CD4-positive, alpha-beta T cell treated with Interleukin-12 subunit alpha and Interleukin-12 subunit beta, for 1 hour (primary cell): ENCODE measurements at regions not wholly inside any gene's neighbourhood (a gene's known extent, or its start where the extent isn't known, plus 50 kb on each side); places are given as distances from the start of the nearest gene placed in this dataset.

Experiments
- DNase-seq: peaks from one replicate; pipeline ENCODE4 v3.0.0-alpha.2; 2020

- no peak for DNase-seq
These were observed 287.4 kb upstream of the SNX7 start for GRCh38 chr1:98374098-98374497.

DNA sequence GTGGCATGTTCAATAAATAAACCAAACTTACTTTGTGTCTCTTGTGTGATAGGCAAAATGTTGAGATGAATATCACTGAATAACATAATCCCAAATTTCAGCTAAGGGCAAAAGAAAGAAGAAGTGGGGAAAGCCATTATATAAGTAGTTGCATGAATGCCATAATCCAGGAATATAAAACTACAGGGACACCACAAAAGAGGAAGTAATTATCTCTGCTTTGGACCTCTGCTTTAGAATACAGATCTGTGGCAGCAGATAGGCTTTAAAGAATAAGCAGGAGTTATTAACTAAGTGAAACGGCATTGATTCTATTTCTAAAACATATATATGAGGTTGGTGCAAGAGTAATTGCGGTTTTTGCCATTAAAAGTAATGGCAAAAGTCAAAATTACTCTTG, 288.5 kb upstream of the SNX7 start:
- no peak for DNase-seq

DNA sequence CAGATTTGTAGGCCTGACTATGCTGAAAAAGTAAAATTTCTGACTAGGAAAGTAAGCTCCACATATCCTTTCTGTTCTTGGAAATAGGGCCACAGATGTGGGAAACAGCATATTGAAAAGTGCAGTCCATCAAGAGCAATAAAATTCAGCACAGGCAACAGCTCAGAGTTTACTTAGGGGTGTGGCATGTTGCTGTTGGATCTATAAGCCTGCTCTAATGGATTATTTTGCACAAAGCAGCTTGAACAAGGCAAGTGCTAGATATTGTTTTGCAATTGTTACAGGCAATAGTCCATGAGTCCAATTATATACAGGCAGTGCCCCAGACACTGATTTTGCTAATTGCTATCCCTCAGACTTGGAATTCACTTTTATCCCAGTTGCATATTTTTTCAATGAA, 289.8 kb upstream of the SNX7 start:
- no peak for DNase-seq

GRCh38 chr1:98369463-98369862, 292.1 kb upstream of the SNX7 start:
- DNase-seq, result no peak

GRCh38 chr1:98368995-98369394, 292.5 kb upstream of the SNX7 start:
- DNase-seq, result no peak

DNA sequence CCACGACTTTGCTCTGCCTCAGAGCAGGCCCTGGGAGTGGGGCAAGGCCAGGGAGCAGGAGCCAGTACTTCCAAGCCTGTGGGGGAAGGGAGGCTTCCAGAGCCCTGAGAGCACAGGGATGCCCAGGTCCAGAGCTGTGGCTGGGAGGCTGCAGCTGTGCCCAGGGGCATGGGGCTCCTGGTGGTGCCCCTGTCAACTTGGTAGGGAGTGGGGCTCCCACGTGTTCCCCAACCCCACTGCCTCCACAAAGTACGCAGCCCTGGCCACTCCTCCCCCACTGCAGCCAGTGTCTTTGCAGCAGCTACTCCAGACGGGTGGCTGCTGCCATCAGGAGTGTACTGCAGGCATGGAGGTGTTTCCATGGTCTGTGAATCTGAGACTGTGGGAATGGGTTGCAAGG, 294.1 kb upstream of the SNX7 start:
- DNase-seq, result no peak

- no peak for DNase-seq
These were observed 295.2 kb upstream of the SNX7 start for GRCh38 chr1:98366343-98366742.

DNA sequence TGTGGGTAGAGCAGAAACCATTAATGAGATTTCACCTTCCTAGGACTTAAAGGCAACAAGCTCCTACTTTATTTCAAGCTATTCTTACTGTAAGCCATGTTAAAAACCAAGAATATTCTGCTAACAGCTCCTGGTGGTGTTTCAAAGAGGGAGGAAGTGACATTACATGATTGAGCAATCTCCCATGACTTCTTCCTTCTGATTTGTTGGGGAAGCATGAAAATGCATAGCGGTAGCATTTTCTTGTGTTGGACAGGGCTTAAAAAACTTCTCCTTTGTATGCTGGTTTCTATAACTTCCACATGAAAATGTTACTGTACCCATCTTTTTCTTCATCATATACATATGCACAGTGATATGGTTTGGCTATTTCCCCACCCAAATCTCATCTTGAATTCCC, 297.0 kb upstream of the SNX7 start:
- DNase-seq, result no peak

- DNase-seq, result no peak
These were observed 300.7 kb upstream of the SNX7 start for GRCh38 chr1:98360864-98361263.

DNA sequence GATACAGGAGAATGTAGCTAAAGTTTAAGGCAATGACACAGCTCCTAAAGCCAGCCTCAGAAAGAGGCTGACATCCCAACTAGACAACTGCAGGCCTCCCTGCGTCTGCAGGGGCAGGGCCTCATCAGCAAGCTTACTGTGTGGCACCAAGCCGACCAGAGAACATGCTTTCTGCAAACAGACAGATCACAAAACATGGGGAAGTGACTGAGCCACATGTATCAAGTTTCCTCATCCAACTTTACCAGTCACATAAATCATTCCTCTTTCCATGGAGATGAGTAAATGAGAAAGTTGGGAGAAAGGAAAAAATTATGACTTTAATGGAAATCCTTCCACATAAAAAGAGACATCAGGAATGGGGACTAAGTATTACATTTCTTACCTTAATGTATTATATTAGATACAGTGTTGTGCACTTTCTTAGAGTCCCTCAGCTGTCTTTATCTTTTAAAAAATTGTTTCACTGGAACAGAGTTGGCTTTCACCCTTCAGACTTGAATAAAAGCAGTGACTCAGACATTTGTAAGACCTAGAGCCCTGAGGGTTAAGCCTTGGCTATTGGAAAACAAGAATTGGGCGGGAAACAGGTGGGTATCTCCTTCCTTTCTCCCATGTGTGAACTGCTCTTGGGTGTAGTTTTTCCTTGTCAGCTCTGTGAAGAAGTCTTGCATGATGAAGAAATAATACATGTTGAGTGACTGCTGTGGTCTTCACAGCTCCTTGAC, 305.7 kb upstream of the SNX7 start:
- DNase-seq, result no peak

DNA sequence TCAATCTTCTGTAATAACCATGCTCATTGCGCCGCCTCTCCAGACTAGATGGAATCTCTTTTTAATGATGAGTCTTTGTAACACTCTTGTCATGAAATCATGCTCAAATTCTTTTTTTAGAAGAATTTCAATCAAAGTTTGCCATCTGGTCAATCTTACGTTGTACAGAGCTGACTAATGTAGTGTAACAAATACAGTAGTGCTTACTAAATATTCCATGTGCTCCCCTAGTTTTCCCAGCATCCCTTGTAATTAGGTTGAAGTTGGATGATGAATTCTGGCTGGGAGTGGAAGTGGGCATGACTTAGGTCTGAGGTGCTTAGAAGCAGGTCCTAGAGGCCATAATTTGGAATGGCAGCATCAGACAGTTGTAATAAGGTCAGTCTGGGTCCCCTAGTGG, 309.1 kb upstream of the SNX7 start:
- DNase-seq, result no peak

DNA sequence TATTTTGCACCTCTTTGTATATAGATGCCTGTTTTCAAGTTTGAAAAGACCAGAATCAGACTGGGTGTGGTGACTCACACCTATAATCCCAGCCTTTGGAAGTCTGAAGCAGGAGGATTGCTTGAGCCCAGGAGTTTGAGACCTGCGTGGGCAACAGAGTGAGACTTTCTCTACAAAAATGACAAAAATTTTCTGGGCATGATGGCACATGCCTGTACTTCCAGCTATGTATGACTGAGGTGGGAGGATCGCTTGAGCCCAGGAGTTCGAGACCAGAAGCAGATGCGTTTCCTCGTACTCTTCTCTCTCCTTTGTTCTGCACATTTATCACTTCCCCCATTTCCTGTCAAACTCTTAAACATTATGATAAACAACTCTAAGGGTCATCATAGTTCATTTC, 310.0 kb upstream of the SNX7 start:
- no peak for DNase-seq

DNA sequence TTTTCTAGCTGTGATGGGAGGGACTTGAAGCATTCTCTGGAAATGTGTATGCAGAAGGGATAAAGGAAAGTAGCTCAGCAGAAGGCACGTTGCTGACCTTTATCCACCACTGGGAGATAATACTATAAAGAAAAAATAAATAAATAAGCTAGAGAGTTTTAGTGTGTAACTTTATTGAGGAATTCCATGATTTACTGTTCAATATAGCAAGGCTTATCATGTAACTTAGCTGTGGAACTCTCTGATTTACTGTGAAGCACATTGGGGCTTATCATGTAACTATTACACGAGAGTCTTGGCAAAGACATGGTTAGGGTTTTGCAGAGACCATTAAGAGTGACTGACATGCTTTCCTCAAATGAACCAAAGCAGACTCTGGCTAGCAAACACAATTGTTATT, 316.1 kb upstream of the SNX7 start:
- no peak for DNase-seq

DNA sequence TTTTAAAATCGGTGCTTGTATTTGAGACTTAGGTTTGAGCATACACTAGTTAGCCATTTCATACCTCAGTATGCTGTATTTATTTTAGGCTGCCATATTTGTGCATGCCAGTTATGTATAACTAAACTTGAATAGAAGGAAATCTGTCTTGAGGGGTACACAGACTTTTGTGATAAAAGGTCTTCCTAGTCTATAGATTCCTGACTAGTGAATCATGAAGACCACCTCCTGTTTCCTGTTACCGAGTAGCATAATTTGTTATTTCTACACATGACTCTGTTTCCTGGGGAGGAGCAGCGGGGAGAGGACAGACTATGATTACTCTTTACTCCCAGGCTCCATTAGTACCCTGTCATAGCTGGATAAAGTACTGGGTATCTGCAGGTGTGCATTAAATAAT, 316.8 kb upstream of the SNX7 start:
- DNase-seq, result no peak

- DNase-seq, result no peak
These were observed 319.0 kb upstream of the SNX7 start for GRCh38 chr1:98342566-98342965.

- no peak for DNase-seq
These were observed 321.0 kb upstream of the SNX7 start for GRCh38 chr1:98340511-98340910.

- no peak for DNase-seq
These were observed 324.9 kb upstream of the SNX7 start for GRCh38 chr1:98336472-98337083.

- DNase-seq, result no peak
These were observed 327.6 kb upstream of the SNX7 start for GRCh38 chr1:98333936-98334335.

GRCh38 chr1:98333406-98333805, 328.1 kb upstream of the SNX7 start:
- no peak for DNase-seq

- DNase-seq, result no peak
These were observed 329.7 kb upstream of the SNX7 start for GRCh38 chr1:98331718-98332311.

GRCh38 chr1:98331243-98331642, 330.3 kb upstream of the SNX7 start:
- DNase-seq, result no peak

DNA sequence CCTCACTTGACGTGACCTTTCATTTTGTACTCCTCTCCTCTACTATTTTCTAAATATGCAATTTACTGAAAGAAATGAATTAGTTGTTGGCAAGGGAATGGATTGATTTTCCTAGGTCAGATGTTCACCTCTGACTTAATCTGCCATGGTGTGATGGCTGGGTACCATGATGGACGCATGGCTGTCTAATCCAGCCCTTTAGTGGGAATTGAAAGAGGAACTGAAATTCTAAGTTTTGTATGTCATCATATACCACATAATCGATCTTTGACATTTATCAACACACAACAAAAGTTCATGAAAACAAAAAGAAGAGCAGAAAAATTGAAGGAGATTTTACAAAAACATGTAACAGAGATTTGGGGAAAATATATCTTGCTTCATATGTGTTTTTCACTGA, 331.3 kb upstream of the SNX7 start:
- no peak for DNase-seq

- DNase-seq, result no peak
These were observed 332.7 kb upstream of the SNX7 start for GRCh38 chr1:98328855-98329254.

DNA sequence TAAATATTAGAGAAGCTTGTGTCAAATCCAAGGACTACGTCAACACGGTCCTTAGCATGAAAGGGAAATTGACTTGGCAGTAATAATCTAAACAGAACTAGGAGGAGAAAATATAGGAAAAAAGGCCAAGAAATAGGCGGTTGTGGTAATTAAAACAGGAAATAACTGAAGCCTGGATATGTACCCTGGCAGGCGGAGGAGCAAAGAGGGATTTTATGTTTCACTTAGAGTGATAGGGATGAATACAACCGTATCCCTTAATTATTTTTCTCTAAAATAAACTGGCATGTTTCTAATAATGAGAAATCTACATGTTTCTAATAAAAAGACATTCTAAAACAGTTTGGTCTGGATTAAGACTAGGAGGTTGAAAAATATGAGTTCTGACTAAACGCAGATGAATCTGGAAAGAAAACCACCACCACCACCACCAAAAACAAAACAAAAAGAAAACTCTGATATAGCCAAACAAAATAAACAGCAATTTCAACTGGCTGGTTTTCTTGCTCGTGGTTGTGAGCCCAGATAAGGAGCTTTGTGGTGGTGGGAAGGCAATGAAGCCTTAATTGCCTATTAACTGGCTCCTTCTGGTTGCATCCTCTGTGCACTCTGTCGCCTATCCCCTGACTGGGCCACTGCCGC, 334.2 kb upstream of the SNX7 start:
- DNase-seq, result no peak
